ENCODE measurements at regions not wholly inside any gene's neighbourhood (a gene's known extent, or its start where the extent isn't known, plus 50 kb on each side); places are given as distances from the start of the nearest gene placed in this dataset.
"Not testable (repeated sequence)": the region's sequence is repeated elsewhere in the genome, so short reads cannot be mapped to it uniquely, and the experiment has no call there.

- DNase-seq (ENCODE audit: low read depth) = peak; percentile 78
- no peak for TF ChIP-seq CTCF (IDR thresholded peaks at IDR 0.05; ENCODE audit: insufficient read depth, low read length, poor library complexity, severe bottlenecking)
- no peak overlapping the region for H3K4me3 ChIP-seq (ENCODE audit: low read depth, low read length)
- H3K36me3 ChIP-seq (ENCODE audit: control insufficient read depth, insufficient read depth, low read length) = no peaks in the 10 kb centered on the region
- no peaks in the 10 kb centered on the region for H3K27me3 ChIP-seq (ENCODE audit: control insufficient read depth, insufficient read depth, low read length)
These were observed 147.4 kb downstream of the ALDH8A1 start for GRCh38 chr6:134802426-134803058.

GRCh38 chr6:134797400-134798113 is 152.3 kb downstream of the ALDH8A1 start:
- DNase-seq (ENCODE audit: low read depth) = no peak
- no peaks in the 10 kb centered on the region for H3K36me3 ChIP-seq (ENCODE audit: control insufficient read depth, insufficient read depth, low read length)
- H3K27me3 ChIP-seq (ENCODE audit: control insufficient read depth, insufficient read depth, low read length) = no peaks in the 10 kb centered on the region
- TF ChIP-seq CTCF (IDR thresholded peaks at IDR 0.05; ENCODE audit: insufficient read depth, low read length, poor library complexity, severe bottlenecking) = no peak
- no peak overlapping the region for H3K4me3 ChIP-seq (ENCODE audit: low read depth, low read length)

- Histone ChIP-seq H3K4me3 (ENCODE audit: low read depth, low read length) (no peak overlapping the region), H3K36me3 (ENCODE audit: control insufficient read depth, insufficient read depth, low read length) (no peaks in the 10 kb centered on the region), H3K27me3 (ENCODE audit: control insufficient read depth, insufficient read depth, low read length) (no peaks in the 10 kb centered on the region)
- no peak for TF ChIP-seq CTCF (IDR thresholded peaks at IDR 0.05; ENCODE audit: insufficient read depth, low read length, poor library complexity, severe bottlenecking)
- no peak for DNase-seq (ENCODE audit: low read depth)
These were observed 154.2 kb downstream of the ALDH8A1 start for GRCh38 chr6:134795691-134796090.

- H3K36me3 ChIP-seq (ENCODE audit: control insufficient read depth, insufficient read depth, low read length) = no peaks in the 10 kb centered on the region
- no peak overlapping the region for H3K4me3 ChIP-seq (ENCODE audit: low read depth, low read length)
- no peak for TF ChIP-seq CTCF (IDR thresholded peaks at IDR 0.05; ENCODE audit: insufficient read depth, low read length, poor library complexity, severe bottlenecking)
- DNase-seq (ENCODE audit: low read depth) = no peak
- H3K27me3 ChIP-seq (ENCODE audit: control insufficient read depth, insufficient read depth, low read length) = no peaks in the 10 kb centered on the region
These were observed 154.9 kb downstream of the ALDH8A1 start for GRCh38 chr6:134795001-134795400.

GRCh38 chr6:134791243-134791843 is 158.6 kb downstream of the ALDH8A1 start:
- H3K36me3 ChIP-seq (ENCODE audit: control insufficient read depth, insufficient read depth, low read length); H3K27me3 ChIP-seq (ENCODE audit: control insufficient read depth, insufficient read depth, low read length); DNase-seq (ENCODE audit: low read depth); H3K4me3 ChIP-seq (ENCODE audit: low read depth, low read length): not testable (repeated sequence)

- H3K4me3 ChIP-seq (ENCODE audit: low read depth, low read length) = no peak overlapping the region
- H3K36me3 ChIP-seq (ENCODE audit: control insufficient read depth, insufficient read depth, low read length) = no peaks in the 10 kb centered on the region
- DNase-seq (ENCODE audit: low read depth) = no peak
- TF ChIP-seq CTCF (IDR thresholded peaks at IDR 0.05; ENCODE audit: insufficient read depth, low read length, poor library complexity, severe bottlenecking) = no peak
- no peaks in the 10 kb centered on the region for H3K27me3 ChIP-seq (ENCODE audit: control insufficient read depth, insufficient read depth, low read length)
These were observed 162.5 kb downstream of the ALDH8A1 start for GRCh38 chr6:134787261-134787877.
